Endothelial cell of hepatic sinusoid (primary cell): ENCODE measurements at regions not wholly inside any gene's neighbourhood (a gene's known extent, or its start where the extent isn't known, plus 50 kb on each side); places are given as distances from the start of the nearest gene placed in this dataset.

Experiments used
- in situ Hi-C: cut with HindIII; loops from 2 replicates; pipeline ENCODE4 v1.10.0; 2017; ENCODE audit warnings: low sequenced_read_pairs

GRCh38 chr2:19465978-19466377, 107.6 kb upstream of the OSR1 start:
- in situ Hi-C loops: no loop called here

GRCh38 chr2:19462256-19462645, 103.8 kb upstream of the OSR1 start:
- in situ Hi-C loops: no loop called here

DNA sequence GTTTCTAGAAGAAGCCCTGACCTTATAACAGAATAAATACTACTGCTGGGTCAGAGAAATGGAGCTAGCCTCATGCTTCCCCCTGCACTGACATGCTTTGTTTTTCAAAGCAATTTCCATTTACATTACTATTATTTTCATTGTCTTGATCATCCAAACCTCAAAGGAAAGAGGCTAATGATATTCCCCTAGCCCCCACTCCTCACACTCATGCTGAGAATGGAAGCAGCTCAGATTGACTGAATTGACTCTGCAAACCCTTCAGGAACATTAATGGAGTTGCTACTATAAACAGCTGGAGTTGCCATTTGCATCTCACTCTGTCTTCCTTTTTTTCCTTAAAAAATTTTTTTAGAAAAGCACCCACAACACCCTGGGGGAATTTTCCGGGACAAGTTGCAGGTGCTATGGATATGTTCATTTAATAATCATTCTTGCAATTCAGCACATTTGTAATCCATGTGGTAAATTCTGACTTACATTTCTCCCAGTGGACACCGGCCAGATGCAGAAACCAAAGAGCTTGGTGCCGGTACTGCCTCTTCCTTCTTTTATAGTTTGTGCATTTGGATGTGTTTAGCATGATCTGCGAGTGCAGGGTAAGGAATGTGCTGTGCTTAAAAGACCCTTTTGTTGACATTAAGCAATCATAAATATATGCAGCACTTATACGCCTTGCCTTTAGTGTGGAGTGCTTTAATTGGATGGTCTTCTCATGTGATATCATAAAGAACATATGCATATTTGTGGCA, 103.3 kb upstream of the OSR1 start:
- in situ Hi-C loops: no loop called here

- in situ Hi-C loops: no loop called here
Observed at GRCh38 chr2:19460761-19461160, 102.3 kb upstream of the OSR1 start.

- in situ Hi-C loops: no loop called here
Observed at GRCh38 chr2:19458427-19459003, 100.1 kb upstream of the OSR1 start.

GRCh38 chr2:19457809-19458208, 99.4 kb upstream of the OSR1 start:
- in situ Hi-C loops: no loop called here

- in situ Hi-C loops: no loop called here
Observed at GRCh38 chr2:19456705-19457309, 98.4 kb upstream of the OSR1 start.

DNA sequence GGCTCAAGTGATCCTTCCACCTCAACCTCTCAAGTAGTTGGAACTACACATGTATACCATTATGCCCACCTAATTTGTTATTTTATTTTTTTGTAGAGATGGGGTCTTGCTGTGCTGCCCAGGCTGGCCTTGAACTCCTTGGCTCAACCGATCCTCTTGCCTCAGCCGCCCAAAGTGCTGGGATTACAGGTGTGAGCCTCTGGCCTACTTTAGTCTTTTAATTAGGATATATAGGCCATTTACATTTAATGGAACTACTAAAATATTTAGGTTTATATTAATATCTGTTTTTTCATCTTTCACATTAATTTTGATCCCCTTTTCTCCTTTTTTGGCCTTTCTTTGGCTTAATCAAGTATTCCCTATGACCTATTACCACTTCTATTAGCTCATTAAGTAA, 95.7 kb upstream of the OSR1 start:
- in situ Hi-C loops: no loop called here

- in situ Hi-C loops: no loop called here
Observed at GRCh38 chr2:19442731-19443130, 84.3 kb upstream of the OSR1 start.

GRCh38 chr2:19439081-19439480, 80.7 kb upstream of the OSR1 start:
- in situ Hi-C loops: no loop called here

GRCh38 chr2:19435815-19436214, 77.4 kb upstream of the OSR1 start:
- in situ Hi-C loops: no loop called here

GRCh38 chr2:19434413-19434812, 76.0 kb upstream of the OSR1 start:
- in situ Hi-C loops: no loop called here

- in situ Hi-C loops: loop anchor here (10.0 kb wide), 1 partner anchor 62 kb away; no protein-coding TSS in a partner anchor
Observed at GRCh38 chr2:19426941-19427340, 68.5 kb upstream of the OSR1 start.

GRCh38 chr2:19426144-19426543, 67.7 kb upstream of the OSR1 start:
- in situ Hi-C loops: loop anchor here (10.0 kb wide), 1 partner anchor 61 kb away; no protein-coding TSS in a partner anchor

DNA sequence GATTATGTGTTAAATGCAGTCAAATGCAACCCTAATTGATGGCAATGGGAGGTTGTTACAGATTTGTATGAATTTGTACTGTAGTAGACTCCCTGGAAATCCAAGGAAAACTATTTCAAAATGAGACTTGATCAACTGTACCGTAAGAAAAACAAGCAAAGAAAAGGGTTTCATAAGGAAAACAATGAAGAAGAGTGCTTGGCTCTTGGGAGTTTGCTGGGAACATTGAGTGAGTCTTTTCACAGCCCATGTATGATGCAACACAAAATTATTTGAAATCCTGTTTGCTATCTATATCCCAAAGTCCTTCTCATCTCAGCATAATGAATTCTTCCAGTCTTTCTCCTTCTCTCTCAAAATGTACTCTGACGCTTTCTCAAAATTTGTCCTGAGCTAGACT, 67.0 kb upstream of the OSR1 start:
- in situ Hi-C loops: loop anchor here (10.0 kb wide), 1 partner anchor 61 kb away; no protein-coding TSS in a partner anchor

DNA sequence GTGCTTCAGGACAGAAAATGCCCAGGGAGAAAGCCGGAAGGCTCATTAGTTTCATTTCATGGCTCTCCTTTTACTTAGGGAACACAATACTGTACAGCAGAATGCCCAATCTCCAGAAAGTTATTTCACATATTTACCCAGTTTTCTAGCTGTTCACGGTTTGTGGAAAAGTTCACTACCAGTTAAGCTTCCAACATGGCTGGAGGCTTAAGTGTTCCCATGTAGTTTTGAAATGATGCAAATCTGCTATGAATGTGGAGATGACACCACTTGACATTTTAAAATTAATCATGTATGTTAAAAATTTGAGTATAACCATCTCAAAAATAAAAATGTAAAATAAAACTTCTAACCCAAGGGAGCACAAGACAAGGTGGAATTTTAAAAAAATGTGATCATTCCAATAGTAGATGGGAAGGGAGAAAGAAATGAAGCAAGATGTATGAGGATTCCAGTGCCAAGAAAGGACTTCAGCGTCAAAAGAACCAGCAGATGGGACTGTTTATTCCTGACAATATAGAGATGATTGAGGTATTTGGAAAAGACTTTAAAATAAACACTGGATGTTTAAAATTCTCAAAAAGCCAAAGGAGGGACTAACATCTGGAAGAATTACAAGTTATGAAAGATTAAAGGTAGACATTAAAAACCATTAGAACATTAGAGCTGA, 60.9 kb upstream of the OSR1 start:
- in situ Hi-C loops: loop anchor here (5.0 kb wide), 1 partner anchor 37 kb away; no protein-coding TSS in a partner anchor

DNA sequence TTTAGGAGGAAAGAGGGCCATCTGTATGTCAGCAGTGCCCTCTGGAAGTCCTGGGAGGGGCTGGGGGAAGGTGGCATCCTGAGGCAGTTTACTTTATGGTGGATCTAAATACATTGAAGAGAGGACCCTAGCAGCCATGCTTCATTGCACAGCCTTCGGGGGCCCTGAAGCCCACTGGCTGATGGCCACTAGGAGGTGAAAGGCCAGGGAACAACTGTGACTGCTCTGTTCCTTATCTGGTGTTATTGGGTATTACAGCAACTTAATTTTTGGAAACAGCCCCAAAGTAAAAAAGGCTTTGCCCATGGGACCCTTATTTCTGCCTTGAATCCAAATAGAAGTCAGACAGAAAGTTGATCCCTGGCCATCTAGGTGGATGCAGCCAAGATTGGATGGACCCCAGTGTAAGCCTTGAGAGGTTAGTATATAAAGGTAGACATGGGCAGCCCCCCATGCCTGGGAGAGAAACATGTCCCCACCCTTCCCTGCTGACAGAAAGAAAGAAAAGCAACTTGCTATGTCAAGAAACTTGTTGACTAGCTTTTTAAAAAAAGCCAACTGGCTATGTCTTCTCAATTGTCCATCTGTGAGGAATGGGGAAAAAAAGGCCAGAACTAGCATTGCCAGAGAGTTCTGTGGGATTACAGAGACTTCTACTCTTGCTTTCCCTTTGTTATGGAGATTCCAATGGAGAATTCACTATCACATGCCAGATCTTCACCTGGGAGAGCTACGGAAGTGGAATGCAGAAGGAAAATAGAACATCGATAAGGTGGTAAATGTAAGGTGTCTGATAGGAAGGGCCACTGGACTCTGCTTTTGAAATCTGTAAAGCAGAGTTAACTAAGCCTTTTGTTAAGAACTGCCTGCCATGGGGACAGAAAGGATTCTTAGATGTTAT, 58.6 kb upstream of the OSR1 start:
- in situ Hi-C loops: loop anchor here (5.0 kb wide), 1 partner anchor 35 kb away; no protein-coding TSS in a partner anchor

GRCh38 chr2:19416083-19416482, 57.7 kb upstream of the OSR1 start:
- in situ Hi-C loops: loop anchor here (5.0 kb wide), 1 partner anchor 34 kb away; no protein-coding TSS in a partner anchor

DNA sequence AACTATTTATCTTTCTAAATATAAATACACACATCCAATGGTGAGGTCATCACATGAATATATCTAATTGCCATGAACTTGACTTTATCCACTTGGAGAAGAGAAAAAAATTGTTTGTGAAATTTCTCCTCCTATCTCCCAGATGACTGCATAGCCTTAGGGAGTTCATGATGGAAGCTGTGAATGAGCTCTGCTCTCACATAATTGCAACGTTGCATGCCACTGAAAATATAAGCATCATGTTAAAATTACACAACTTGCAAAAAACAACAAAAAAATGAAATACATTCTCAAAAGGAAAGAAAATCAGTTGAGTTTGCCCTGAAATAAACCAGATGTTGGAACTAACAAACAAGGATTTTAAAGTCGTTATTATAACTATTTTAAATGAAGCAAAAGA, 50.6 kb upstream of the OSR1 start:
- in situ Hi-C loops: no loop called here

DNA sequence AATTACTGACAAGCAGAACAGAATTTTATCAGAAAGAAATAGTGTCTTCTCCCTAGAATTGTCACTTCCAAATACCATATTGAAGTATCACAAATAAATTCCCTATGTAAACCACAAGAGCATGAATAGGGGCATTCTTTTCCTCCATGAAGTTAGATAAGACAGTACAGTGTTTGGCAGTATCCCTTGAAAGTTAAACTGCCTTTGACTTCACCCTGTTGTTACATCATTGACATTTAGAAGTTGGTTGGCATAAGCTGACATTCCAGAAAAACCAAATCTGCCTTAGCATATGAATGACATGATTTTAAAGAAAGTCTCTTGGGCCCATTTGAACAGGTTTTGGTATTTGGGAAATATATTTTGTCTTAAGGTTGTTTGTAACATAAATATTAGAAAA, 50.2 kb upstream of the OSR1 start:
- in situ Hi-C loops: no loop called here
